HUDEP-2 (cell line): ENCODE measurements at regions not wholly inside any gene's neighbourhood (a gene's known extent, or its start where the extent isn't known, plus 50 kb on each side); places are given as distances from the start of the nearest gene placed in this dataset.

ENCODE experiments used
- DNase-seq, 76 experiments: peaks; one replicate each; lab custom pipeline; 2025; ENCODE audit not compliant: unreplicated experiment in 76 of 76; lab: John Stamatoyannopoulos, UW

- DNase-seq: no peak
Observed at GRCh38 chr18:25409971-25410370, 58.0 kb upstream of the ZNF521 start.

- DNase-seq: no peak
Observed at GRCh38 chr18:25408293-25408692, 56.3 kb upstream of the ZNF521 start.
